Islet of Langerhans (tissue), 1 donor: ENCODE measurements at regions not wholly inside any gene's neighbourhood (a gene's known extent, or its start where the extent isn't known, plus 50 kb on each side); places are given as distances from the start of the nearest gene placed in this dataset.
"Not testable (repeated sequence)": the region's sequence is repeated elsewhere in the genome, so short reads cannot be mapped to it uniquely, and the experiment has no call there.

Experiments
- FAIRE-seq: peaks from one replicate; lab custom pipeline; 2011; peaks lifted over from hg19 to GRCh38; lab: Jason Lieb, UNC

GRCh38 chr1:235059221-235059620 is 69.4 kb downstream of the TOMM20 start:
- no peak for FAIRE-seq

- no peak for FAIRE-seq
These were observed 69.9 kb downstream of the TOMM20 start for GRCh38 chr1:235058695-235059094.

- FAIRE-seq, result no peak
These were observed 71.0 kb downstream of the TOMM20 start for GRCh38 chr1:235057385-235058306.

GRCh38 chr1:235056937-235057336 is 71.7 kb downstream of the TOMM20 start:
- FAIRE-seq, result no peak

- FAIRE-seq, result no peak
These were observed 73.7 kb downstream of the TOMM20 start for GRCh38 chr1:235054936-235055335.

GRCh38 chr1:235054466-235054865 is 74.2 kb downstream of the TOMM20 start:
- no peak for FAIRE-seq

- no peak for FAIRE-seq
These were observed 76.3 kb downstream of the TOMM20 start for GRCh38 chr1:235052067-235053008.

- FAIRE-seq, result no peak
These were observed 77.1 kb downstream of the TOMM20 start for GRCh38 chr1:235051521-235051920.

- no peak for FAIRE-seq
These were observed 77.7 kb downstream of the TOMM20 start for GRCh38 chr1:235050911-235051360.

- FAIRE-seq, result not testable (repeated sequence)
These were observed 78.8 kb downstream of the TOMM20 start for GRCh38 chr1:235049716-235050378.

GRCh38 chr1:235049217-235049616 is 79.4 kb downstream of the TOMM20 start:
- no peak for FAIRE-seq

GRCh38 chr1:235047331-235047871 is 81.2 kb downstream of the TOMM20 start:
- FAIRE-seq, result no peak

- FAIRE-seq, result no peak
These were observed 82.6 kb downstream of the TOMM20 start for GRCh38 chr1:235045921-235046601.

GRCh38 chr1:235045034-235045690 is 83.5 kb downstream of the TOMM20 start:
- FAIRE-seq, result no peak

GRCh38 chr1:235043234-235043633 is 85.4 kb downstream of the TOMM20 start:
- FAIRE-seq, result no peak

- FAIRE-seq, result no peak
These were observed 89.9 kb downstream of the TOMM20 start for GRCh38 chr1:235038701-235039100.

- FAIRE-seq, result no peak
These were observed 92.7 kb downstream of the TOMM20 start for GRCh38 chr1:235035928-235036327.

GRCh38 chr1:235030919-235031596 is 97.6 kb downstream of the TOMM20 start:
- FAIRE-seq, result no peak

GRCh38 chr1:235027862-235028250 is 100.8 kb downstream of the TOMM20 start:
- no peak for FAIRE-seq
